GM12875 (cell line): ENCODE measurements at regions not wholly inside any gene's neighbourhood (a gene's known extent, or its start where the extent isn't known, plus 50 kb on each side); places are given as distances from the start of the nearest gene placed in this dataset.

Source experiments
- H3K4me3 ChIP-seq: one replicate; pipeline ENCODE4 v1.5.1; 2011; ENCODE audit warnings: low read depth, low read length, control low read depth
- TF ChIP-seq, protein P1 (sequence below): IDR thresholded peaks from 2 replicates; pipeline ENCODE4 v1.5.1; 2011; ENCODE audit warnings: low read depth, mild to moderate bottlenecking, control low read depth, inconsistent platforms, low read length, moderate library complexity, borderline replicate concordance; ENCODE audit not compliant: insufficient read depth

- TF ChIP-seq, protein P1, sequence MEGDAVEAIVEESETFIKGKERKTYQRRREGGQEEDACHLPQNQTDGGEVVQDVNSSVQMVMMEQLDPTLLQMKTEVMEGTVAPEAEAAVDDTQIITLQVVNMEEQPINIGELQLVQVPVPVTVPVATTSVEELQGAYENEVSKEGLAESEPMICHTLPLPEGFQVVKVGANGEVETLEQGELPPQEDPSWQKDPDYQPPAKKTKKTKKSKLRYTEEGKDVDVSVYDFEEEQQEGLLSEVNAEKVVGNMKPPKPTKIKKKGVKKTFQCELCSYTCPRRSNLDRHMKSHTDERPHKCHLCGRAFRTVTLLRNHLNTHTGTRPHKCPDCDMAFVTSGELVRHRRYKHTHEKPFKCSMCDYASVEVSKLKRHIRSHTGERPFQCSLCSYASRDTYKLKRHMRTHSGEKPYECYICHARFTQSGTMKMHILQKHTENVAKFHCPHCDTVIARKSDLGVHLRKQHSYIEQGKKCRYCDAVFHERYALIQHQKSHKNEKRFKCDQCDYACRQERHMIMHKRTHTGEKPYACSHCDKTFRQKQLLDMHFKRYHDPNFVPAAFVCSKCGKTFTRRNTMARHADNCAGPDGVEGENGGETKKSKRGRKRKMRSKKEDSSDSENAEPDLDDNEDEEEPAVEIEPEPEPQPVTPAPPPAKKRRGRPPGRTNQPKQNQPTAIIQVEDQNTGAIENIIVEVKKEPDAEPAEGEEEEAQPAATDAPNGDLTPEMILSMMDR: no peak
These were observed 790.1 kb downstream of the TLE1 start for GRCh38 chr9:80899208-80899607.

DNA sequence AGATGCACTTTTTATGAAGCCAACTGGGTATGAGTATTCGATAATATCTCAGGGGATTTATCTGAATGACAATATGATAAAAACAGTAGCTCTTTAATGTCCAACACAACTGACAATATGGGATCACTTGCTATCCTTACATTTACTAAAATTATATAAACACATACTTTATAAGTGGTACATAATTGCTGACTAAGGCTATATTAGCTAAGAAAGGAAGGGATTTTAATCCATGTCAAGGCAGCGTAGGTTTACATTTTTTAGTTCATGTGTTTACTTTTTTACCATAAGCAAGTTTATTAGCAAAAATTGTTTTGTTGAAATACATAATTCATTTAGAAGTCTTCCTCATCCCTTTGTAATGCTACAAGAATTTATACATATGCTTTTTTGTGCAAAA lies 796.2 kb downstream of the TLE1 start:
- H3K4me3 ChIP-seq: no peak overlapping the region
- TF ChIP-seq, protein P1: no peak

More at GRCh38 chr9:80899208-80899607, 790.1 kb downstream of the TLE1 start:
- H3K4me3 ChIP-seq: no peak overlapping the region

GRCh38 chr9:80892703-80893102 lies 796.6 kb downstream of the TLE1 start:
- H3K4me3 ChIP-seq: no peak overlapping the region
- TF ChIP-seq, protein P1: no peak

- no peak overlapping the region for H3K4me3 ChIP-seq
- TF ChIP-seq, protein P1: no peak
These were observed 799.2 kb downstream of the TLE1 start for GRCh38 chr9:80890124-80890523.

DNA sequence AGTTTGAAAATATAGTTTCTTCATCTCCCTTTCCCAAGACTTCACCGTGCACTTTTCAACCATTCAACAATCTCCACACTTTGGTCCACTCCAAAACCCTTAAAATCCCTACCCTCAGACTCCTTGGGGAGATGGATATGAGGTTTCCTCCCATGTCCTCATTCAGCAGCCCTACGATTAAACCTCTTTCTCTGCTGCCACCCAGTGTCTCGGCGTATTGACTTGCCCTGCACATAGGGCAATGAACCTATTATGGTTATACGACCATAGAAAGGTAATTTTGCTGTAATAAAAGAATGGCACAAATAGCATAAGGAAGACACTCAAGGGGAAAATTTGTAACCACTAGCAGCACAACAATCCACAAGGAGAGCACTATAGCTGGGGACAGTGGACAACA lies 803.5 kb downstream of the TLE1 start:
- H3K4me3 ChIP-seq: no peak overlapping the region
- TF ChIP-seq, protein P1: no peak

- TF ChIP-seq, protein P1: no peak
- no peak overlapping the region for H3K4me3 ChIP-seq
These were observed 805.3 kb downstream of the TLE1 start for GRCh38 chr9:80883826-80884579.

GRCh38 chr9:80883426-80883825 lies 805.9 kb downstream of the TLE1 start:
- H3K4me3 ChIP-seq: no peak overlapping the region
- TF ChIP-seq, protein P1: no peak
